HG03457 (cell line): ENCODE measurements at regions not wholly inside any gene's neighbourhood (a gene's known extent, or its start where the extent isn't known, plus 50 kb on each side); places are given as distances from the start of the nearest gene placed in this dataset.
"Not testable (repeated sequence)": the region's sequence is repeated elsewhere in the genome, so short reads cannot be mapped to it uniquely, and the experiment has no call there.

Source experiments
- ATAC-seq: cut with Tn5 transposase; IDR thresholded peaks from one replicate; pipeline ENCODE4 v1.9.1; 2021; ENCODE audit warnings: moderate number of reproducible peaks; ENCODE audit not compliant: unreplicated experiment

GRCh38 chr3:69490971-69491370, 105.1 kb upstream of the FRMD4B start:
- no peak for ATAC-seq

GRCh38 chr3:69490235-69490634, 104.3 kb upstream of the FRMD4B start:
- no peak for ATAC-seq

- ATAC-seq, result no peak
Observed at GRCh38 chr3:69488026-69488425, 102.1 kb upstream of the FRMD4B start.

GRCh38 chr3:69485489-69485888, 99.6 kb upstream of the FRMD4B start:
- ATAC-seq, result no peak

DNA sequence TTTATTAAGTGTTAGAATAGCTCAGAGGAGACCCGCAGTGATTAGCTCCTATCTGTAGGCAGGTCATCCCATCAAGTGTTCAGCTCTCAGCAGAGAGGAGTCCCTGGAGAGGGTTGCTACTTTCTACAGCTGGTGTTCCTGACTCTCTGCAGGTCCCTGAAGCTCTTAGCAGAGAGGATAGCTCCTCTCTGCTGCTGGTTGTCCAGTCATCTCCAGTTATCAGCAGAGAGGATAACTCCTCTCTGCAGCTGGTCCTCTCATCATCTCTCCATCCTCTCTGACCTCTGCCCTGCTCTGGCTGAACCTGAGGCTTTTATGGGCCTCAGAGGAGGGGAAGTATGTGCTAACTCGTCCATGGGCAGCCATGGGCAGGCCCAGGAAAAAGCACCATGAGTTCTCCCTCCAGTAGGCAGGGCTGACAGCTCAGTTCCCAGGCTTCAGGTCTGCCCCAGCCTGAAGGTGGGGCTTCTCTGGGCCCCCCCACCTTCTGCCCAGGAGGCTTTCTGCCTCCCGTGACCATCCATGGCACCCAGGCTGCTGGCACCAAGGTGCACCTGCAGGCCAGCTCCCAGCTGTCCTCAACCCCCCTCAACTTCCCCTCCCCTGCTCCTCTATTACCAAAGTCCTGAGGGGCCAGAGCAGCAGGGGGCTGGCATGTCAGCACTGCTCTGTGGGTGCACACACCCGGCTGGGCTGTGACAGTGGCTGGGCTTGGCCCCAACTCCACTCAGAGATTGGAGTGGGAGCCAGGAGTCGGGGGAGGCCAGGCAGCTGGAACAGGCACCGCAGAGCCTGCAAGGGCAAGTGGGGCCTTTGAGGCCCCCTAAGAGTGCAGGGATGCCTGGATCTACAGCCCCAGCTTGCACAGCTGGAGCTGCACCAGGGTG, 98.9 kb upstream of the FRMD4B start:
- no peak for ATAC-seq

DNA sequence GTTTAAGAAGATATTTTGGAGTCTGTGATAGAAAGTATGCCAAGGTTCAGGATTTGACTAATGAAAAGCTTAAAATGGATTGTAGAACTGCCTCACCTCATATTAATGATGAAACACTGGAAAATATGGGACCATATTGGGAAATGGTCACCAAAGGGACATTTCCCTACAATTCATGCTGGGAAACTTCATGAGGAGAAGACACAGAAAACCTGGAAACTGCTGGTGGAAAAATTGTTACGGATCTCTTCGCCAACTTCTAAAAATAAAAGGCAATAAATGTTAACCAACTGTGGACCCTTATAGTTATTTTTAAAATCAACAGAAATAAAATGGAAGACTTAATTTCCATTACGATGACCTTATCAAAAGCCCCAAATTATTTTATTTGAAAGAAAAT, 97.6 kb upstream of the FRMD4B start:
- no peak for ATAC-seq

- not testable (repeated sequence) for ATAC-seq
Observed at GRCh38 chr3:69480986-69481385, 95.1 kb upstream of the FRMD4B start.

DNA sequence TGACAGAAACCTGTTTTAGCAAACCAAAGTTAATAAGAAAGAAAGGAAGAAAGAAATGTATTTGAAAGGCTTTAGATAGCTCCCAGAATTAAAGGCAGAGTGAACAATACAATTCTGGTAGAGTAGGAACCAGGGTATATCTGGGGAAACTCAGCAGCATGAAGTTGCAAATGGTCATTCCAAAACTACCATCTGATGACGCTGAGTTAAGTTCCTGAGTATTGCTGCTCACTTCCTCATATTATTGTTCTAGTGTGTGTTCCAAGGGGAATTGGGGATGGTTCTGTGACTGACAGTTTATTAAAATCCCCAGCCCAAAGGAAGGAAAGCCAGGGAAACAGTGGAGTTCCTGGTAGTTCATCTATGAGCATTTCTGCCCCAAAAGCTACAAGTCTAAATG, 88.3 kb upstream of the FRMD4B start:
- no peak for ATAC-seq

- ATAC-seq, result no peak
Observed at GRCh38 chr3:69472093-69472492, 86.2 kb upstream of the FRMD4B start.

DNA sequence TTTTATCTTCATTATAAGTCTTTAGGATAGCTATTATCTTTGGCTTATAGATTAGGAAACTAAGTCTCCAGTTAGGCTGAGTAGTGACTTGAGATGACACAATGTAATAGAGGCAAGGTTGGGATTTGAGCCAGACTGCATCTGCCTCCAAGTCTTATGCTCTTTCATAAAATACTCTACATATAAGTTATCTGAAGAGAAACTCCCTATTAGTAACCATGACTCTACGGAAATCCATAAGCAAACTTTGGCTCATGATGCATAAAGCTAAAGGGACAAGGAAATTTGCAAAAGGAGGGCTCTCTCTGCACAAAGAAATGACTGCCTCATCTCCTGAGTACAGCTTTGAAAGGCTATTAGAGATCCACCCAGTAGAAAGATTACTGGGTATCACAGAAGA, 77.6 kb upstream of the FRMD4B start:
- ATAC-seq, result no peak

DNA sequence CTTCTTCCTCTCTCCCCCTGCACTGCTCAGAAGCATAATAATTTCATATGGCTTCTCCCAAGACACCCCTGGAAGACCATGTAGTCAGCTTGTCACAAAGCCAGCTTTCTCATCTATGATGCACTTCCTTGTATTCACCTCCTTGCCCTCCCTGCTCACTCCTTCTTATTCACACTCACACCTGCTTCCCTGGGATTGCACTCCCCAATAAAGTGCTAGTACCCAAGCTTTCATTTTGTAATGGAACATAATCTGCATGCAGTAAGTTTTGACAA, 76.9 kb upstream of the FRMD4B start:
- no peak for ATAC-seq

GRCh38 chr3:69462022-69462825, 76.3 kb upstream of the FRMD4B start:
- ATAC-seq, result no peak

- ATAC-seq, result no peak
Observed at GRCh38 chr3:69460034-69460433, 74.1 kb upstream of the FRMD4B start.

DNA sequence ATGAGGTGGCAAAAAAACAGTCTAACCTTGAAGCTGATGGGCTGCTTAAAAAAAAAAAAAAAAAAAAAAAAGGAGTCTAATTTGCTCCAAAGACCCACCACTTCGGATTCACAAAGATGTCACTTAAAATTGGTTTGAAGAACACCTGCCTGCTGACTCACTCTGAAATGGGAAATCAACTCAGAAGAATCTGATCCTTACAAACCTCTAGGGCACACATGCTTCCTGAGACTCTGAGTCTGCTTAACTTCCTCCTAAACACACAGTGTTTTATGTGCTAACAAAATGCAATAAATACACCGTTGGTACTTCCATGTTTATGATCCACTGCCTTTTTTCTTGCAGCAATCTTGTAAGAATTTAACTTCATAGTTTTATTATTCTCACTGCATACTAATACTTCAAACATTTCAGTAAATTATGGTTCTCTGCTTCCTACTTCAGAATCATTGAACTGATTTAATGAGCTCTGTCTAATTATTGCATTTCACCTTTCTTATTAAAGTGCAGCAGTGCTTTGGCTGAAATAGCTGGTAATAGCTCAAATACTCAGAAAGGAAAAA, 73.0 kb upstream of the FRMD4B start:
- ATAC-seq, result no peak

DNA sequence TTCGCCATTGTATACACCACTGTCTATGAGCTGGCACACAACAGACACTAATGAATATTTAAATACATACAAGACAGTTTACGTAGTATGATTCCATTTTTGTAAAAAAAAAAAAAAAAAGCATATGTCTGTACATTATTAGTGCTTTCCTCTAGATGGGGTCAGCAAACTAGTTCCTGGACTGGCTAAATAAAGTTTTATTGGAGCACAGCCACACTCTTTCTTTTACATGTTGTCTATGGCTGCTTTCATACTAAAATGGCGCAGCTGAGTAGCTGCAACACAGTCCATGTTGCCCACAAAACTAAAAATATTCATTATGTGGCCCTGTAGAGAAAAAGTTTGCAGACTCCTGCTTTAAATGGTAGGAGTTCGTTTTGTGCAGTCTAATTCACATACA, 70.7 kb upstream of the FRMD4B start:
- no peak for ATAC-seq

- ATAC-seq, result no peak
Observed at GRCh38 chr3:69454204-69454787, 68.4 kb upstream of the FRMD4B start.

DNA sequence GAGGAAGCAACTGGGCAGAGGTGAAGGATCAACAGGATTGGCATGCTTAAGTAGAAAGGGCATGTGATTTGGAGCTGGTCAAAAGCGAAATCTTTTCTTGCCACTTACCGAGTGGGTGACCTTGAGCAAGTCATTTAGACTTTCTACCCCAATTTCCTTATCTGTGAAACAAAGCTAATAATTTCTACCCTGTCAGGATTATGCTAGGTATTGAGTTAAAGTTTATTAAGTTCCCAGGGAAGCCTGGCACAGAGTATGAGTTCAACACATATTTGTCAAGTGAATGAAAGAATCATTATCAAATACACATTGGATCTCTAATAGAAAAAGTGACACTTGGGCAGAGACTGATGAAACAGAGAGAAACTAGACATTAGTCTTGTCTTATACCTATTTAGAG, 66.4 kb upstream of the FRMD4B start:
- no peak for ATAC-seq

DNA sequence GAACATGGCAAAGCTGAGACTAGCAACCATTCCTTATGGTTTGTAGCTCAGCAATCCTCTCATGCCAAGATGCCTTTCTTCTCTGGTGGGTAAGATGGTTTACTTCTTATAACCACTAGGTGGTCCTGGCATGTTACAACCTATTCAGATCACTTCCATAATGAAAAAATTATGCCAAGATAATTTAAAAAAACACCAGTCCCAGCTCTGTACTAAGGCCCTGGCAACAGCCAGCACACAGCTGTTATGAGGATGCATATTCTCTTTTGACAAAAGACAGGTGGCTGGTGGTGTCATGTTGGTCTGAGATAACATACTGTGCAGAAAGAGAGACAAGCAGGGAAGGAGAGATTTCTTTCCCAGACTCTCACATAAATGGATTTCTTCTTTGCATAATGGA, 65.7 kb upstream of the FRMD4B start:
- ATAC-seq, result no peak

DNA sequence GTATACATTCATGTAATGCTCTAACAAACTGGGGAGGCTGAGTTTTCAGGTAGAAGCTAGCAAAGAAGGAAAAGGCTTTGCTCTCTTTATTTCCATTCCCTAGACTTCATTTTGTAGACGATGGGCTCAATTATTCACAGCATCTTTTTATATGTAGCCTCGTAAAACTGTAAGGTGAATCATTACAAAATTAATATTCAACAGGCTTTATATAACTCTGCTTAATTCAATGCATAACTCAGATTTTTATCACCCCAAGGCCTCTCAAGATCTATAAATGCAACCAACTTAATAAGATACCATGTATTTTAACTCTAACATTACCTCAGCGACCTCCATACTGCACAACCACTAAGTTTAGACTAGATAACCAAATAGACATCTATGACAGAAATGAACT, 63.0 kb upstream of the FRMD4B start:
- ATAC-seq, result no peak

DNA sequence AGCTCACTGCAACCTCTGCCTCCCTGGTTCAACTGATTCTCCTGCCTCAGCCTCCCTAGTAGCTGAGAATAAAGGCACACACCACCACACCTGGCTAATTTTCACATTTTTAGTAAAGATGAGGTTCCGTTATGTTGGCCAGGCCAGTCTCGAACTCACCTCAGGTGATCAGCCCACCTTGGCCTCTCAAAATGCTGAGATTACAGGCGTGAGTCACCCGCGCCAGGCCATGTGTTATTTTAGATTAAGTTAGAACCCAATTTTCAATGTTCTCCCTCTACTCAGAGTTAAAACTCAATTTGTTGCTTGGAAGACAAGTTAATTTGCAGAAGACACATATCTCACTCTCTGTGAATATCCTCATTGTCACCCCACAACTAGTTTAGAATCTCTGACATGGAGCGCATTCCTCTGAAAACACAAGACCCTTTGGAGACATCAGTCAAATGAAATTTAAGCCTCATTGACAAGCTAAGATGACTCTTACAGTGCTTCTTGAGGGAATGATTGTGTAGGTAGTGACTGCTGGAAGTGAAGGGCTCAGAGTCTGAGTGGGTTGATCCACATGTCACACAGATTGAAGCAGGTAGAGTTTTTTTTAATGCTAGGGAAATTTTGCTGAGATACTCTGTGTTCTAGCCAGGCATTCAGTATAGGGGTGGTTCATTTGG, 60.6 kb upstream of the FRMD4B start:
- ATAC-seq, result no peak

DNA sequence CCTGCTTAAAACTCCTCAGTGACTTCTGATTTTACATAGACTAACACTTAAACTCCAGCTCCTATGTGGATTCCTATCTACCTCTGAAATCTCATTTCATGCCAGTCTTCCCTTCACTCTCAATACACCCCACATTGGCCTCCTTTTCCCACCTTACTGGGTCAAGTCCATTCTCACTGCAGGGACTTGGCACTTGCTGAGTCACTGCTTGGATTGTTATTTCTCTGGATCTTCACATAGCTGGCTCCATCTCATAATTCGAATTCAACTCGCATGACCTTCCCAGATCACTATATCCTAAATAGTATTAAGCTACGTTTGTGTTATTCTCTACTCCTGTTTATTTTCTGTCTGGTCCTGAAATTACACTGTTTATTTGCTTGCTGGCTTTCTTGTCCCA, 59.6 kb upstream of the FRMD4B start:
- ATAC-seq, result no peak
